Duodenal mucosa (tissue), 2 donors: ENCODE measurements at regions not wholly inside any gene's neighbourhood (a gene's known extent, or its start where the extent isn't known, plus 50 kb on each side); places are given as distances from the start of the nearest gene placed in this dataset.

Experiments used
- H3K27ac ChIP-seq: one replicate; pipeline ENCODE4 v1.7.0; 2013; ENCODE audit warnings: low read depth, low read length
- H3K27me3 ChIP-seq, 2 donors: one replicate each; pipeline ENCODE4 v1.7.0; 2013; ENCODE audit warnings: low read length in 2 of 2, control low read depth in 1 of 2; ENCODE audit not compliant: insufficient read depth in 2 of 2, control insufficient read depth in 1 of 2
- H3K36me3 ChIP-seq, 2 donors: one replicate each; pipeline ENCODE4 v1.7.0; 2013; ENCODE audit warnings: low read length in 2 of 2, control low read depth in 1 of 2; ENCODE audit not compliant: insufficient read depth in 2 of 2, control insufficient read depth in 1 of 2
- H3K4me1 ChIP-seq, 2 donors: one replicate each; pipeline ENCODE4 v1.7.0; 2013; ENCODE audit warnings: low read length in 2 of 2, control low read depth in 1 of 2; ENCODE audit not compliant: insufficient read depth in 2 of 2, control insufficient read depth in 1 of 2
- H3K4me3 ChIP-seq, 2 donors: one replicate each; pipeline ENCODE4 v1.7.0; 2013; ENCODE audit warnings: low read length in 2 of 2, low read depth in 1 of 2
- H3K9ac ChIP-seq, 2 donors: one replicate each; pipeline ENCODE4 v1.7.0; 2013; ENCODE audit warnings: low read length in 2 of 2, low read depth in 1 of 2
- H3K9me3 ChIP-seq, 2 donors: one replicate each; pipeline ENCODE4 v1.7.0; 2013; ENCODE audit warnings: low read length in 2 of 2, control low read depth in 1 of 2; ENCODE audit not compliant: control insufficient read depth in 1 of 2

DNA sequence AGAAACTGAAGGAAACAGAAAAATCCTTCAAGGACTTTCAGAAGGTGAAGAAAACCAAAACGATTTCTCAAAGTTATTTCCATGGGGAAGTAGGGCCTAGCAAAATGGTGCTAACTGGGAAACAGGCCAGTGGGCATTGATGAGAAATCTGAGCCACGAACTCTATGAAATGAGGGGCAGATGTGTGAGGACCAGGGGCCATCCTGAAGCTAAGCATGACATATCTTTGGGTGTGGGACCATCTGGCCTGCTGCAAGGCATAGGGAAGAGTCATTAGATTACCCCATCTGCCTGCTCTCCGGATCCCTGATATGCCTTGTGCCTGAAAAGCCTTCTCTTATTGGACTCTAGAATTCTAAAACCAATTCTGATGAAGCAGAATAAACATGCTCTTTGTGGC lies 143.8 kb downstream of the PALM2AKAP2 start:
- H3K9ac ChIP-seq, result no peak overlapping the region
- H3K27ac ChIP-seq, result no peak overlapping the region

DNA sequence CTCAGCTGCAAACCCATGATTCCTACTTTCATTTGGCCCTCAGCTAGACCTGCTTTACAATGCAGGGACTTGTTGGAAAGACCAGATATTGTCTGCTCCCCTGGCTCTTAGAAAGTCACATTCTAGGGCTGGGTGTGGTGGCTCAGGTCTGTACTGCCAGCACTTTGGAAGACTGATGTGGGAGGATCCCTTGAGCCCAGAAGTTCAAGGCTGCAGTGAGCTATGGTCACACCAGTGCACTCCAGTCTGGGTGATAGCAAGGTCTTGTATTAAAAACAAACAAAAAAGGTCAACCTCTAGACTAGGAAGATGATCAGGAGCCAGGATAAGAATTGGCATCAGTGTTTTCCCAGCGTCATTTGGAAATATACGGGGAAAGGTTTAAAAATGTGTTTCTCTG lies 145.8 kb downstream of the PALM2AKAP2 start:
- Histone ChIP-seq H3K9me3 (no peaks in the 10 kb centered on the region), H3K36me3 (no peaks in the 10 kb centered on the region), H3K9ac (no peak overlapping the region), H3K27ac (no peak overlapping the region), H3K4me3 (no peak overlapping the region), H3K4me1 (peaks cover 0 to 6% of the 10 kb centered on the region in 2 donors), H3K27me3 (no peaks in the 10 kb centered on the region)

More for the DNA sequence above, 143.8 kb downstream of the PALM2AKAP2 start:
- Histone ChIP-seq H3K36me3 (no peaks in the 10 kb centered on the region), H3K9me3 (no peaks in the 10 kb centered on the region), H3K4me3 (no peak overlapping the region), H3K27me3 (no peaks in the 10 kb centered on the region), H3K4me1 (peaks cover 2 to 10% of the 10 kb centered on the region in 2 donors)

DNA sequence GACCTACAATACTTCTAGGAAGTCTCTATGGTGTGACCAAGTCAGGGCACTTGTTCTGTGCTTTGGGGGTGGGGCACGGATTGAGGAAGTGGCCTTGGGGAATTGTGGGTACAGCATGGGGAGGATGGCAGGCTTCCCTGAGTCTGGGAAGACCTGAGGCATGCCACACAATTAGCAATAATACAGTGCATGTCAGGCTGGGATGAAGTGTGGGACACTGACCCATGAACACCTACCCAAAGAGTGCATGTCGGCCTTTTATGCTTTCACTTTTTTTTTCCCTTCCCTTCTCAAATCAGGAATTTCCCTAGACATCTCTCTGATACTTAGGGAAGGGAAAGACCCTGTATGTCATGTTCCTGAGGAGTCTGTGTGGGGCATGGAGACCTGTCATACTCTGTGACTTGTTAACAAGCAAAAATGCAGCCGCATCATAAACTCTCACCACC lies 146.4 kb downstream of the PALM2AKAP2 start:
- Histone ChIP-seq H3K27ac (no peak overlapping the region), H3K27me3 (no peaks in the 10 kb centered on the region), H3K9ac (no peak overlapping the region), H3K4me1 (peaks cover 0 to 6% of the 10 kb centered on the region in 2 donors), H3K9me3 (no peaks in the 10 kb centered on the region), H3K4me3 (peak overlapping the region in 1 of 2 donors; percentile 17), H3K36me3 (no peaks in the 10 kb centered on the region)

DNA sequence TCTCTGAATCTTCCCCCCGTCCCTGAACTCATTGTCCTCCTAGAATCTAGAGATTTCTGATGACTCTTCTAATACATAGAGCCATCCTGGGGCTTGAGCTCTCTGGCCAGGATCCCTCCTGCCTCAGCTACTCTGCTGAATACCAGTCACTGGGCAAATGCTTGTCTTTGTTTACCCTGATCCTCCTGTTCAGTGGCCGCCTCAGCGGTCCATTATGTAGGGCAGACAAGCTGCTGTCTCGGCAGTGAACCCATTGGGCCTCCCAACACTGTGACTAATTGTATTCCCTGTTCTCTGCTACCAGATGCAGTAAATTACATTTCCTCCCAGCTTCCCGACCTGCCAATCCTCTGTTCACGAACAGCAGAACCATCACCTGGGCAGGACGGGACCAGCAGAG lies 151.6 kb downstream of the PALM2AKAP2 start:
- no peaks in the 10 kb centered on the region for H3K36me3 ChIP-seq
- H3K9me3 ChIP-seq, result no peaks in the 10 kb centered on the region
- no peak overlapping the region for H3K9ac ChIP-seq
- H3K4me1 ChIP-seq, result peaks cover 0 to under 1% of the 10 kb centered on the region in 2 donors
- H3K27ac ChIP-seq, result no peak overlapping the region
- H3K4me3 ChIP-seq, result no peak overlapping the region
- H3K27me3 ChIP-seq, result no peaks in the 10 kb centered on the region

DNA sequence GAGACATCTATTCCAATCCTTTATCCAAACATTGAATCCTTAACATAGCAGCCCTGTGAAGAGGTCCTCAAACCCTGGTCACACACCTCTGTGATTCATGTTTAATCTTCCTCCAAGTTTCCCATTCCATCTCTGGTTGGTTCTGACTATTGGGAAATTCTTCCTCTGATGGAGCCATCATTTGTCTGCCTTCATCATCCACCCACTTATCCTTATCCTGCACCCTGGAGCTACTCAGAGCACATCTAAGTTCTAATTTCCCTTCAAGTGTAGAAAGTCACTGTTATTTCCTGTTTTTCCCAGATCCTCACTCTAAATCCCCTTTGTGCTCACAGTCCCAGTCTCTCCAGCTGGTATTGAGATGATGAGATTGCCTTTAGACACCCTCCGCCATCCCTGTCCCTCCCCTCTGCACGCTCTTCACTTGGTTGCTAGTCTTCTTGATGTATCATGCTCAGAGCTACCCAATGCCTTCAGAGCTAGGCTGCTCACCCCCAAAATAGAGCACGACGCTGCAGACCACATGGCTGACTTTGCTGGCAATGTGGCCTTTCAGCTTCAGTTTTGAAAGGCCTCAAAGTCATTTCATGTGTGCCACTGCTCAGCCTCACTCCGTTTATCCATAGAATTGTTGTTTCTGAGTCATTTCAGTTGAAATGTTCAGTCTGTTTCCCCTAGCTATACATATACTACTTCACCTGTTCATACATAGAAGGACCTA lies 154.3 kb downstream of the PALM2AKAP2 start:
- H3K27me3 ChIP-seq, result no peaks in the 10 kb centered on the region
- no peaks in the 10 kb centered on the region for H3K4me1 ChIP-seq
- no peaks in the 10 kb centered on the region for H3K9me3 ChIP-seq
- H3K4me3 ChIP-seq, result no peak overlapping the region
- H3K9ac ChIP-seq, result no peak overlapping the region
- H3K27ac ChIP-seq, result no peak overlapping the region
- no peaks in the 10 kb centered on the region for H3K36me3 ChIP-seq

DNA sequence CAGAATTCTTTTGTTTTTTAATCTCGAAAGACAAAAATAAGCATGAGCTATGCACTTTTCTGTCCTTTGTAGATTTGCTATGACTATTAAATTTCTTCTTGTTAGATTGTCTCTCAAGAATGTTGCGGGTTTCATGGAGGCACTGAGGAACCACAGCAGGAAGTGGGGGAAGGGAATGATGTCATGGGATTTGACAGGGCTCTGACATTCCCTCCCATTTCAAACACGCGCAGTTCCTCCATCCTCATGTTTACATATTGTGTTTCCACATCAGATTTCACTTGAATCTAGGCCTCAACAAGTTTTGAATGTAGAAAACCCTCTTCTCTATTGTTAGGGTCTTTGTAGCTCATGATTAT lies 154.8 kb downstream of the PALM2AKAP2 start:
- Histone ChIP-seq H3K27me3 (no peaks in the 10 kb centered on the region), H3K36me3 (no peaks in the 10 kb centered on the region), H3K9ac (no peak overlapping the region), H3K9me3 (no peaks in the 10 kb centered on the region), H3K4me1 (no peaks in the 10 kb centered on the region), H3K27ac (no peak overlapping the region), H3K4me3 (no peak overlapping the region)

DNA sequence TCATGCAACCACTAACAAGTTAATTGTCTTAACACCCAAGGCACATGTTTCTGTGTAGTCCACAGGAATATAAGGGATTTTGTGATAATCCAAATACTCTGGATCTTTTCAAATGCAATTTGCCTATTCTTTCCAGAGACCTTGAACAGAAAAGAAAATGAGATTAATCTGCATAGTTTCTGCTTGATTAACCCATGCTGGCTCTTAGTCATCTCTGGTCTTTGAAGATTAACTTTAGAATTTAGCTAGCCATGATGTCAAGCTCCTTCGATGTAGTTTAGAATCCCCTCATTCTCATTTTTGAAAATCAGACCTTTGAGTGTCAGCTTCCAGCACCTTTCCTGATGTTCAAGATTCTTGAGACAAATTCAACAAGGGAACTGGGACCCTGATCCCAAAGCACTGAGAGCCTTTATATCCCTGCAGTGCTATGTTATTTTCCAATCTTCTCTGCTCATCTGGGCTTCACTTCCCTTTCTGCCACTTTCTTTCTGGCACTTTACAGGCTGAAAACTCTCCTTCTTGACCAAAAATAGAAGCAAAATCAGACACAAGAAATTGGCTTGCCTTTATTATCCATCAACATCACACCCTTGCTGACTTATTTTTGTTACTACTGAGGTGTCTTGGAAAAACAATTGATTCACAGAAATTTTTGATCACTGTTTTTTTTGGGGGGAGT lies 155.5 kb downstream of the PALM2AKAP2 start:
- H3K27me3 ChIP-seq, result no peaks in the 10 kb centered on the region
- H3K27ac ChIP-seq, result no peak overlapping the region
- H3K9me3 ChIP-seq, result no peaks in the 10 kb centered on the region
- no peak overlapping the region for H3K4me3 ChIP-seq
- no peak overlapping the region for H3K9ac ChIP-seq
- no peaks in the 10 kb centered on the region for H3K4me1 ChIP-seq
- no peaks in the 10 kb centered on the region for H3K36me3 ChIP-seq

DNA sequence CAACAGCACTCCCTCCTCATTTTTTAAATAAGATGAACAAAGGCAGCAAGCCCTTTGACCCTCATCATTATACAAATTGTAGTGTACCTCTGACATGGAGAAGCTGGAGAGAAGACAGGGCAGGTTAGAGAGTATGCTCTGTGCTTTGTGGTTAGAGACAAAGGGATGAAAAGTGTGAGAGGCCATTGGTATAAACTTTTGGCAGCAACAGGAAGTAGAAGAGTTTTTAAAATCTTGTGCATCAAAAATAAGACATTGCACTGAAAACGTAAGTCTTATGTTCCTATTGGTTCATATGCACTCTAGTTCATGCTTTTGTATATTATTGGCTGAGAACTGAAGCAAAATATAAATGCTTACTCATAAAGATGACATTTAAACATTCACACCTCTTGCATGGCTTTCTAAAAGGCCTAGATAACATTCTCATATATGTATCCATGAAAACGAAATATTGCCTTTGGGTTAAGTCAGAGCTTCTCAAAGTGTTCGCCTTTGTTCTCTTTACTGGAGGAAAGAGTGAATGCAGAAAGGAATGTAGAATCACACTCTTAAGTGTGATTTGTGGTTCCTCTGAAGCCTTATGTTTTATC lies 158.0 kb downstream of the PALM2AKAP2 start:
- Histone ChIP-seq H3K9ac (no peak overlapping the region), H3K9me3 (no peaks in the 10 kb centered on the region), H3K27ac (no peak overlapping the region), H3K4me3 (no peak overlapping the region), H3K4me1 (no peaks in the 10 kb centered on the region), H3K27me3 (no peaks in the 10 kb centered on the region), H3K36me3 (no peaks in the 10 kb centered on the region)

DNA sequence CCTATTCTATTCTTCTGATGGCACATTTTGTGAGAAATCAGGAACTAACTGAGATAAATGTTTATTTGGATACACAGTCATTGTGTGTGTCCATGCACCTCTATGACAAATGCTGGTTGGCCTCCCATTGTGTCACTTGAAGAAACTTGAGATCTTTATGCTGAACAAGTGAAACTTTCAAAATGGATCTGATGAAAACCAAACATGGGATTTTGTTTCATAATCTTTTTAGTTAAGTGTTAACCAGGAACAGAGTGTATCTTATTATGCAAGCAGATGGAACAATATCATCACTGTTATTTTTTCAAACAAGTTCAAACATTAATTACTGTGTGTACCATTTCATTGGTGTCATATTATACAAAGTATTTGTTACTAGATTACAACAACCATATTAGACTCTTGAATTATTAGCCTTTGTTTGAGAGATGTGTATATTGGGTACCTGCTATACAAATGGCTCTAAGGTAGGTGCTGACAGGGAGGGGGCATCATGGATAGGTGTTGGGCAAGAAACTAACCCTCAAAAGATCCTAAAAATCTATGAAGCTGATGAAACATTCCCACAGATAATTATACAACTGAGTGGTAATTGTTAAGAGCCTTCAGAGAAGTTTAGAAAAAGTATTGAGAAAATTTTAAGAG lies 159.8 kb downstream of the PALM2AKAP2 start:
- no peaks in the 10 kb centered on the region for H3K36me3 ChIP-seq
- H3K9ac ChIP-seq, result no peak overlapping the region
- no peaks in the 10 kb centered on the region for H3K27me3 ChIP-seq
- no peaks in the 10 kb centered on the region for H3K4me1 ChIP-seq
- no peak overlapping the region for H3K27ac ChIP-seq
- H3K9me3 ChIP-seq, result no peaks in the 10 kb centered on the region
- H3K4me3 ChIP-seq, result no peak overlapping the region

DNA sequence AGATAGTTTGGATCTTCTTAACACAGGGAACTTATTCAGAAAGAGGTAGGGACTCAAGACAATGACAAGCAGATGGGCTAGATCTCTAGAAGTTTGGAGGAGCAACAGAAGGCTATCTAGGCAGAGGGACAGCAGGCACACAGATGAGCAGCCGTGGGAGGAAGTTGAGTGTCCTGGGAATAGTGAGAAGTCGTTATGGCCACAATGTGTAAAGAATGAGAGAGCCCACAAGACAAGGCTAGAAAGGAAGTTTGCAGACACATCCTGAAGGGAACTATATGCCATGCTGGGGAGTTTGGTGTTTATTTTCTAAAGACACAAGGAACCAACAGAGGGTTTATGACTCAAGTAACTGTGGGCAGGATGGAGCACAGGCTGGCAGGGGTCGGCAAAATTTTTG lies 160.6 kb downstream of the PALM2AKAP2 start:
- Histone ChIP-seq H3K4me3 (no peak overlapping the region), H3K9me3 (no peaks in the 10 kb centered on the region), H3K27ac (no peak overlapping the region), H3K4me1 (no peaks in the 10 kb centered on the region), H3K27me3 (no peaks in the 10 kb centered on the region), H3K36me3 (no peaks in the 10 kb centered on the region), H3K9ac (no peak overlapping the region)
